Activated gamma-delta T cell treated with anti-CD3 and anti-CD28 coated beads, Interleukin-2, amount 50 U/mL, for 16 hours (primary cell): ENCODE measurements at regions not wholly inside any gene's neighbourhood (a gene's known extent, or its start where the extent isn't known, plus 50 kb on each side); places are given as distances from the start of the nearest gene placed in this dataset.
"Not testable (repeated sequence)": the region's sequence is repeated elsewhere in the genome, so short reads cannot be mapped to it uniquely, and the experiment has no call there.

Experiments
- DNase-seq: peaks from one replicate; pipeline ENCODE4 v3.0.0-alpha.2; 2020; ENCODE audit warnings: low read depth

GRCh38 chr17:77549726-77550366 is 408.7 kb upstream of the TNRC6C start:
- DNase-seq = no peak

GRCh38 chr17:77553459-77554066 is 404.9 kb upstream of the TNRC6C start:
- DNase-seq = no peak

DNA sequence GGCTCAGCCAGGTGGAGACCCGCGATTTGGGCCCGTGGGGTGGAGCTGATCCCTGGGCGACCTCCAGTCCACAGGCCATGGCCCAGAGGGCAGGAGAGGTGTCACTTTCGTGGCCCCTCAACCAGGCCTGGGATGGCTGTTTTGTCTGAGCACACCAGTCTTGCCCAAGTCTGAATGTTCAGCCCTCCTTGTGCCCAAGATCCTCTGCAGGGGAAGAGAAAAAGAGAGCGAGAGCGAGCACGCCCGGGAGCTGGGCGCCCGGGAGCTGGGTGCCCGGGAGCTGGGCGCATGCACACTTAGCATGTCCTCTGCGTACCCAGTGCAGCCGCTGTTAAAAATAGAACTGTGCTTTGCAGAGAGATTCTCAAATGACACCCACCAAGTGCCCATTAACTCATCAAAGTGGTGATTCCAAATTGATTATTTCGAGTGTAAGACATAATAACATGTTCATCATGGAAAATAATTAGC is 403.3 kb upstream of the TNRC6C start:
- DNase-seq = no peak

GRCh38 chr17:77555741-77556291 is 402.7 kb upstream of the TNRC6C start:
- no peak for DNase-seq

- no peak for DNase-seq
Measured at GRCh38 chr17:77556383-77557061, 402.0 kb upstream of the TNRC6C start.

DNA sequence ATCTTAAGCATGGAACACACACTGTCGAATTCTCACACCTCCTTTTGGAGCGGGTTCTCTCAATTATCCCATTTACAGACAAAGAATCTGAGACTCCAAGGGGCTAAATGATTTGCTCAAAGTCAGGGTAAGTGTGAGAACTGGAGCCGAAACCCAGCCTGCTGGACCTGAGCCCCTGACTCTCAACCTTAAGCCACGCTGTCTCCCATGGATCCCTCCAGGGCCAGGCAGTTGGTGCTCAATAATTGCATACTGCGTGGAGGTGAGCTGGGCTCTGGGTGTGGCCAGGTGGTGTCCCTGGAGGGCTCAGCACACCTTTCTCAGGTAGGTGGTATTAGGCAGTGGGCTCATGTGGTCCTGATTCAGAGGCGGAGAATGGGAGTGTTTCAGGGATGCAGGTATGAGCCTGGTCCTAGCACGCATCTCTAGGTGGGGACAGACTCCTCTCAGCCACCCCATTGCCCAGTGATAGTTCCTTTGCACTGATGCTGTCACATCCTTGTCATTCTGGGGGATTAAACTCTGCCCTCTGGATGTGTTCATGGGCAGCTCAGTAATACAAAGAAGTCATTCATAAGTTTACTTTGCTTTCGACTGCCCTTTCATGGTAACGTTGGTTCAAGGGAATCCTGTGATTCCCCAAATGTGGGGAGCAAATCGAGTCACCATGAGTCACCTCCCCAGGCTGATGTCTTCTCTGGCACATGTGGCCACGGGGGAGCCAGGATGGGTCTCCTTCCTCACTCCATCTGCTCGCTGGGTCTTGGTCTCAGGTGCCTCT is 399.5 kb upstream of the TNRC6C start:
- DNase-seq = no peak

DNA sequence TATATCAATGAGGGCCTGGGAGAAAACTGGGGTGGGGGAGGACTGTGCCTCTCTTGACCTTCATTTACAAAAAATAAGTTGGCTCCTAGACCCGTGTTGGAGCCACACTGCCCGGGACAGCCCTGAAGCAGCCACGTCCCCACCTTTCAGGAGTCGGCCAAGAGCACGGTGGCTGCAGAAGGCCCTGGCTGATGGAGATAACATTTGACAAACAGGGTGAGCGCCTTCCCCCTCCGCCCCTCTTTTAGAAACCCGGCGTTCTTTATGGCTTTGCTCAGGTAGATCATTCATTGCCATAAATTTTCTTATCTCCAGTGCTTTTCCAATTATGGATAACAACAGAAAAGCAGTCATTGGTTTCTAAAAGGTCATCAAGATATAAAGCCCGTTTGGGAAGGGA is 398.1 kb upstream of the TNRC6C start:
- DNase-seq = no peak

DNA sequence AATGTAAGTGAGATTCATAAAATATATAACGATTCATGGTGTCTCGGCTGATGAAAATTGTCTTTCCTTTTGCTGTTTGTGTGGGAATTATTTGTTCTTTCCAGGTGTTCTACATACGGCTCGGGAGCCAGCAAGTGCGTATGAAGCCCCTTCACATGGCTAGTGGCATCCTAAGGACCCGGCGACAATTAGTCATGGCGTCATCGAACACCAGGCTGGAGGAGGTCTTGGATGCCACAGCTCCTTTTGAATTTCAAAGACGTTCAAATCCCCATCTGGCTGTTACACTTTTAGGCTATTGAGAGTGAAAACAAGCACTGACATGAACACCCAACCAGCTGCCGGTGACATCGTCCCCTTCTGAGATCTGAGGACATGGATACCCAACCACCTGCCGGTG is 397.7 kb upstream of the TNRC6C start:
- DNase-seq = no peak

DNA sequence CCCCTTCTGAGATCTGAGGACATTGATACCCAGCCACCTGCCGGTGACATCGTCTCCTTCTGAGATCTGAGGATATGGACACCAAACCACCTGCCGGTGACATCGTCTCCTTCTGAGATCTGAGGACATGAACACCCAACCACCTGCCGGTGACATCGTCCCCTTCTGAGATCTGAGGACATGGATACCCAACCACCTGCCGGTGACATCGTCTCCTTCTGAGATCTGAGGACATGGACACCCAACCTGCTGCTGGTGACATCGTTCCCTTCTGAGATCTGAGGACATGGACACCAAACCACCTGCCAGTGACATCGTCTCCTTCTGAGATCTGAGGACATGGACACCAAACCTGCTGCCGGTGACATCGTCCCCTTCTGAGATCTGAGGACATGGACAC is 396.1 kb upstream of the TNRC6C start:
- DNase-seq = not testable (repeated sequence)

GRCh38 chr17:77563439-77564102 is 394.9 kb upstream of the TNRC6C start:
- no peak for DNase-seq

DNA sequence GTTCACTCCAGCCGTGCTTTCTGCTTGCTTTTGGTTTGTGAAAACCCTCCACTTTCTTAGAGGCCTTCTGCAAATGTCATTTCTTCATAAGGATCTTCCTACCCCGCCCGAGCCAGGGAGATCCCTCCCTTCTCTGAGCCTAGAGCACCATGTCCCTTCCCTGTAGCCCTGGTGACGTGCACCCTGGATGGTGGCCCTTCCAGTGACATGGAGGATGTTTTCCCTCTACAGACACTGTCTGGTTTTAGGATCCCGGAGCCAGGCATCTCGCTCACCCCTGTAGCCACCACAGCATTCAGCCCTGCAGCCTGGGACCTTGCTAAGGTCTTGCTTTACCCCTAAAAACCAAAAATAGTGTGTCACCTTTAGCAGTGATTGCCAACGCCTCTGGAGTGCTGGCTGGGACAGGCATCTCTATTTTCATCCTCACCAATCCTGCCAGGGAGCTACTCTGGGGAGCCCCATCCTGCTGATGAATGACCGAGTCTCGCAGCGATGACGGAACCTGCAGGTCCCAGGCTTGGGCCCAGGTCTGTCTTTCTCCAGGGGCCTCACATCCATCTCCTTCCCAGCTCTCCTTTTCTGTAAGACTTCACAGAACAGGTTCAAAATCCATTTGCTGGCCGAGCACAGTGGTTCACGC is 394.1 kb upstream of the TNRC6C start:
- DNase-seq = no peak

GRCh38 chr17:77565166-77565565 is 393.3 kb upstream of the TNRC6C start:
- no peak for DNase-seq

DNA sequence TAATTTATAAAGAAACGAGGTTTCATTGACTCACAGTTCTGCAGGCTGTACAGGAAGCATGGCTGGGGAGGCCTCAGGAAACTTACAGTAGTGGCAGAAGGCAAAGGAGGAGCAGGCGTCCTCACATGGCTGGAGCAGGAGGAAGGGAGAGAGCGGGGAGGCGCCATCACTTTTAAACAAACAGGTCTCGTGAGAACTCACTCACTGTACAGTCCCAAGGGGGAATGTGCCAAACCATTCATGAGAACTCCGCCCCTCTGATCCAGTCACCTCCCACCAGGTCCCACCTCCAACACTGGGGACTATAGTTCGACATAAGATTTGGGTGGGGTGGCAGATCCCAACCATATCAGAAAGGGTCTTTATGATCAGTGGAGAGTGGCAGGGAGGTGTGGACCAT is 392.4 kb upstream of the TNRC6C start:
- DNase-seq = no peak

- DNase-seq = no peak
Measured at GRCh38 chr17:77566566-77567138, 391.9 kb upstream of the TNRC6C start.

GRCh38 chr17:77568540-77568939 is 390.0 kb upstream of the TNRC6C start:
- no peak for DNase-seq

- no peak for DNase-seq
Measured at GRCh38 chr17:77569846-77570564, 388.5 kb upstream of the TNRC6C start.

DNA sequence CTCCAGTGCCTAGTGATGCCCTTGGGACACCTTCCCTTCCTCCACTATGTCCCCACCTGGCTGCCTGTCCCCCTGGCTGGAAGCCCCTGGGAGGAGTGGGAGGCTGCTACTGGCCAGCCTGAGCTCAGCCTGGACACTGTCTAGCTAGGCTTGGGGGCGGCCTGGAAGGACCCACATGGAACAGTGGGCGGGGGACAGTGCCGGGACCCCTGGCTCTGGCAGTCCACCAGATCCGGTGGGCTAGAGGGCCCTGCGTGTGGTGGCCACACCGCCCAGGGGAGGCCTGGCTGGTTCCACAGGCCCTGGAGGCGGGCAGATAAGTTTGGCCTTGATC is 388.0 kb upstream of the TNRC6C start:
- no peak for DNase-seq

GRCh38 chr17:77571155-77571981 is 387.1 kb upstream of the TNRC6C start:
- DNase-seq = no peak

- DNase-seq = no peak
Measured at GRCh38 chr17:77572065-77572601, 386.4 kb upstream of the TNRC6C start.
